EL (cell line): ENCODE measurements at regions not wholly inside any gene's neighbourhood (a gene's known extent, or its start where the extent isn't known, plus 50 kb on each side); places are given as distances from the start of the nearest gene placed in this dataset.

Source experiments
- DNase-seq: peaks from one replicate; pipeline ENCODE4 v3.0.0-alpha.2; 2016

- no peak for DNase-seq
These were observed 131.0 kb downstream of the PDGFRA start for GRCh38 chr4:54359919-54360650.

- DNase-seq: no peak
These were observed 133.9 kb downstream of the PDGFRA start for GRCh38 chr4:54363037-54363436.

GRCh38 chr4:54365691-54366090, 136.6 kb downstream of the PDGFRA start:
- no peak for DNase-seq

- DNase-seq: no peak
These were observed 138.0 kb downstream of the PDGFRA start for GRCh38 chr4:54367059-54367458.

GRCh38 chr4:54368281-54369265, 139.5 kb downstream of the PDGFRA start:
- no peak for DNase-seq

GRCh38 chr4:54371173-54371572, 142.1 kb downstream of the PDGFRA start:
- DNase-seq: peak; percentile 58

- no peak for DNase-seq
These were observed 143.9 kb downstream of the PDGFRA start for GRCh38 chr4:54372951-54373350.

- DNase-seq: no peak
These were observed 144.7 kb downstream of the PDGFRA start for GRCh38 chr4:54373718-54374210.

- DNase-seq: peak; percentile 46
These were observed 149.4 kb downstream of the PDGFRA start for GRCh38 chr4:54378461-54378860.

GRCh38 chr4:54384152-54384551, 155.1 kb downstream of the PDGFRA start:
- DNase-seq: no peak

- peak; percentile 60 for DNase-seq
These were observed 155.5 kb downstream of the PDGFRA start for GRCh38 chr4:54384563-54384962.

GRCh38 chr4:54386042-54386669, 157.1 kb downstream of the PDGFRA start:
- DNase-seq: no peak

GRCh38 chr4:54386693-54387092, 157.6 kb downstream of the PDGFRA start:
- DNase-seq: no peak

GRCh38 chr4:54390670-54391069, 161.6 kb downstream of the PDGFRA start:
- no peak for DNase-seq

GRCh38 chr4:54391104-54391503, 162.0 kb downstream of the PDGFRA start:
- no peak for DNase-seq

GRCh38 chr4:54392479-54392878, 163.4 kb downstream of the PDGFRA start:
- no peak for DNase-seq

- no peak for DNase-seq
These were observed 164.2 kb downstream of the PDGFRA start for GRCh38 chr4:54393243-54393642.

- no peak for DNase-seq
These were observed 166.0 kb downstream of the PDGFRA start for GRCh38 chr4:54395013-54395527.

GRCh38 chr4:54400188-54400587, 171.1 kb downstream of the PDGFRA start:
- DNase-seq: no peak

- peak; percentile 72 for DNase-seq
These were observed 171.7 kb downstream of the PDGFRA start for GRCh38 chr4:54400802-54401201.

- no peak for DNase-seq
These were observed 173.9 kb downstream of the PDGFRA start for GRCh38 chr4:54402880-54403480.

- DNase-seq: no peak
These were observed 174.8 kb downstream of the PDGFRA start for GRCh38 chr4:54403700-54404453.
